ENCODE measurements at regions not wholly inside any gene's neighbourhood (a gene's known extent, or its start where the extent isn't known, plus 50 kb on each side); places are given as distances from the start of the nearest gene placed in this dataset.

DNA sequence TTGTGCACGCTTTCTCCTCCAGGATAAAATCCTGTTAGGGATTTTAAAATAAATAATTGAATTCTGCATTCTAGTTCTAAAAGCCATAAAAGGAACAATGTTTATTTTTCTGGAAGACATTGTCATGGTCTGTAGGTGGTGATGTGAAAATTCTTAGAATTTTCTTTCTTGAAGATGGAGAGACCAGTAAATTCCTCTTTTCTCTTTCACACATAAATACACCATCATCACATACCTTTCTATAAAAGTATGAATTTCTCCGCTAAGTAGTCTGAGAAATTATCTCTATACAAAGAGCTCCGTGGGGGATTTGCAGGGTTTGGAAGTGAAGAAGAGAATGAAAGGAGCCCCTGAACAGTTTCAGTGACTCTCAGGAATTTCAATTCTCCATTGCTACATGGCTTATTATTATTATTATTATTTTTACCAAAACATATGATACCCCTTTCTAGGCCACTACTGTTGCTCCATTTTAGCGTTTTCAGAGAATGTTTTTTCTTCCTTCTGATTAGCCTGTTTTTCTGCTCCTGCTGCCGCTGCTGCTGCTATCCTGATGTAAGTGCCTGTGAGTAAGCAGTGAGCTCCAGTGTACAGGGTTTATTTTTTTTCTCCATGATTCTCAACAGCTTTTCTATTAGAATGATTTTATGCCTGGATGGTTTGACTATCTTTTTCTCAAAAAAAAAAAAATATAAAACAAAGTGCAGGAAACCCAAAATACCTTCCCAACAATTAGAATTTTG, 145.8 kb downstream of the SAMD5 start:
- no peaks in the 10 kb centered on the region for H3K4me1 Mint-ChIP-seq (ENCODE audit: low read depth)
- H3K4me1 ChIP-seq (ENCODE audit: insufficient read depth, low read length), result no peaks in the 10 kb centered on the region
- DNase-seq (no peak), ATAC-seq (ENCODE audit: poor library complexity) (no peak)
- H3K27ac ChIP-seq (ENCODE audit: low read depth in 1 of 2, low read length in 2 of 2), result no peak overlapping the region
- H3K9me3 Mint-ChIP-seq, result peaks cover 3% of the 10 kb centered on the region
- ChIA-PET POLR2A (no interaction called here), CTCF (no interaction called here)
- H3K27ac Mint-ChIP-seq, result no peak overlapping the region
- H3K4me3 ChIP-seq (ENCODE audit: low read length), result no peak overlapping the region
- peaks cover 11% of the 10 kb centered on the region for H3K27me3 Mint-ChIP-seq
- H3K9me3 ChIP-seq (ENCODE audit: control insufficient read depth in 1 of 2, insufficient read depth in 1 of 2, low read length in 2 of 2), result peaks cover 0 to 3% of the 10 kb centered on the region in 2 experiments
- TF ChIP-seq, protein P1, sequence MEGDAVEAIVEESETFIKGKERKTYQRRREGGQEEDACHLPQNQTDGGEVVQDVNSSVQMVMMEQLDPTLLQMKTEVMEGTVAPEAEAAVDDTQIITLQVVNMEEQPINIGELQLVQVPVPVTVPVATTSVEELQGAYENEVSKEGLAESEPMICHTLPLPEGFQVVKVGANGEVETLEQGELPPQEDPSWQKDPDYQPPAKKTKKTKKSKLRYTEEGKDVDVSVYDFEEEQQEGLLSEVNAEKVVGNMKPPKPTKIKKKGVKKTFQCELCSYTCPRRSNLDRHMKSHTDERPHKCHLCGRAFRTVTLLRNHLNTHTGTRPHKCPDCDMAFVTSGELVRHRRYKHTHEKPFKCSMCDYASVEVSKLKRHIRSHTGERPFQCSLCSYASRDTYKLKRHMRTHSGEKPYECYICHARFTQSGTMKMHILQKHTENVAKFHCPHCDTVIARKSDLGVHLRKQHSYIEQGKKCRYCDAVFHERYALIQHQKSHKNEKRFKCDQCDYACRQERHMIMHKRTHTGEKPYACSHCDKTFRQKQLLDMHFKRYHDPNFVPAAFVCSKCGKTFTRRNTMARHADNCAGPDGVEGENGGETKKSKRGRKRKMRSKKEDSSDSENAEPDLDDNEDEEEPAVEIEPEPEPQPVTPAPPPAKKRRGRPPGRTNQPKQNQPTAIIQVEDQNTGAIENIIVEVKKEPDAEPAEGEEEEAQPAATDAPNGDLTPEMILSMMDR (IDR thresholded peaks at IDR 0.05), result no peak
- H3K27me3 ChIP-seq (ENCODE audit: control insufficient read depth in 1 of 2, insufficient read depth in 2 of 2, low read length in 2 of 2), result no peaks in the 10 kb centered on the region
- H3K36me3 Mint-ChIP-seq (ENCODE audit: low read depth), result no peaks in the 10 kb centered on the region
- intact Hi-C loops (cut with DNase I, micrococcal nuclease), result no loop called here
- no peak overlapping the region for H3K4me3 Mint-ChIP-seq
- no peaks in the 10 kb centered on the region for H3K36me3 ChIP-seq (ENCODE audit: insufficient read depth, low read length)

GRCh38 chr6:147660334-147661311, 152.1 kb downstream of the SAMD5 start:
- no peaks in the 10 kb centered on the region for H3K36me3 ChIP-seq (ENCODE audit: insufficient read depth, low read length)
- H3K27ac Mint-ChIP-seq, result no peak overlapping the region
- no peaks in the 10 kb centered on the region for H3K36me3 Mint-ChIP-seq (ENCODE audit: low read depth)
- H3K4me1 ChIP-seq (ENCODE audit: insufficient read depth, low read length), result no peaks in the 10 kb centered on the region
- DNase-seq (no peak), ATAC-seq (ENCODE audit: poor library complexity) (no peak)
- H3K4me3 ChIP-seq (ENCODE audit: low read length), result no peak overlapping the region
- intact Hi-C loops (cut with DNase I, micrococcal nuclease), result no loop called here
- H3K4me1 Mint-ChIP-seq (ENCODE audit: low read depth), result no peaks in the 10 kb centered on the region
- H3K9me3 ChIP-seq (ENCODE audit: control insufficient read depth in 1 of 2, insufficient read depth in 1 of 2, low read length in 2 of 2), result no peaks in the 10 kb centered on the region
- no peak overlapping the region for H3K27ac ChIP-seq (ENCODE audit: low read depth in 1 of 2, low read length in 2 of 2)
- H3K9me3 Mint-ChIP-seq, result no peaks in the 10 kb centered on the region
- POLR2A ChIA-PET, result no interaction called here
- no peaks in the 10 kb centered on the region for H3K27me3 ChIP-seq (ENCODE audit: control insufficient read depth in 1 of 2, insufficient read depth in 2 of 2, low read length in 2 of 2)
- no peaks in the 10 kb centered on the region for H3K27me3 Mint-ChIP-seq
- TF ChIP-seq, protein P1 (IDR thresholded peaks at IDR 0.05), result no peak
- no peak overlapping the region for H3K4me3 Mint-ChIP-seq
- CTCF ChIA-PET, result no interaction called here

GRCh38 chr6:147662646-147663045, 154.2 kb downstream of the SAMD5 start:
- intact Hi-C loops (cut with DNase I, micrococcal nuclease), result no loop called here
- ChIA-PET POLR2A (no interaction called here), CTCF (no interaction called here)
- H3K4me1 ChIP-seq (ENCODE audit: insufficient read depth, low read length), result no peaks in the 10 kb centered on the region
- no peak overlapping the region for H3K27ac Mint-ChIP-seq
- H3K27me3 ChIP-seq (ENCODE audit: control insufficient read depth in 1 of 2, insufficient read depth in 2 of 2, low read length in 2 of 2), result no peaks in the 10 kb centered on the region
- H3K4me3 ChIP-seq (ENCODE audit: low read length), result no peak overlapping the region
- no peaks in the 10 kb centered on the region for H3K36me3 ChIP-seq (ENCODE audit: insufficient read depth, low read length)
- no peaks in the 10 kb centered on the region for H3K36me3 Mint-ChIP-seq (ENCODE audit: low read depth)
- TF ChIP-seq, protein P1 (IDR thresholded peaks at IDR 0.05), result no peak
- H3K27me3 Mint-ChIP-seq, result no peaks in the 10 kb centered on the region
- ATAC-seq (ENCODE audit: poor library complexity) (no peak), DNase-seq (no peak)
- no peaks in the 10 kb centered on the region for H3K4me1 Mint-ChIP-seq (ENCODE audit: low read depth)
- H3K4me3 Mint-ChIP-seq, result no peak overlapping the region
- no peak overlapping the region for H3K27ac ChIP-seq (ENCODE audit: low read depth in 1 of 2, low read length in 2 of 2)
- H3K9me3 Mint-ChIP-seq, result no peaks in the 10 kb centered on the region
- H3K9me3 ChIP-seq (ENCODE audit: control insufficient read depth in 1 of 2, insufficient read depth in 1 of 2, low read length in 2 of 2), result no peaks in the 10 kb centered on the region

Data from CD4-positive, alpha-beta T cell (primary cell).